ENCODE measurements at regions not wholly inside any gene's neighbourhood (a gene's known extent, or its start where the extent isn't known, plus 50 kb on each side); places are given as distances from the start of the nearest gene placed in this dataset.

GRCh38 chr5:129284010-129284409 lies 176.1 kb upstream of the ADAMTS19 start:
- no peak for TF ChIP-seq CTCF (IDR thresholded peaks at IDR 0.05)
- TF ChIP-seq POLR2A (IDR thresholded peaks at IDR 0.05): no peak

Measured in testis (tissue), 2 donors.